Inflammatory macrophage (primary cell): ENCODE measurements at regions not wholly inside any gene's neighbourhood (a gene's known extent, or its start where the extent isn't known, plus 50 kb on each side); places are given as distances from the start of the nearest gene placed in this dataset.

Experiments used
- DNase-seq, 2 donors: peaks; one replicate each; pipeline ENCODE4 v3.0.0-alpha.2; 2020 to 2022

GRCh38 chr14:37901978-37902377 lies 305.7 kb upstream of the SSTR1 start:
- no peak for DNase-seq

GRCh38 chr14:37903343-37904191 lies 304.1 kb upstream of the SSTR1 start:
- peak; percentile 2 to 9 for DNase-seq

DNA sequence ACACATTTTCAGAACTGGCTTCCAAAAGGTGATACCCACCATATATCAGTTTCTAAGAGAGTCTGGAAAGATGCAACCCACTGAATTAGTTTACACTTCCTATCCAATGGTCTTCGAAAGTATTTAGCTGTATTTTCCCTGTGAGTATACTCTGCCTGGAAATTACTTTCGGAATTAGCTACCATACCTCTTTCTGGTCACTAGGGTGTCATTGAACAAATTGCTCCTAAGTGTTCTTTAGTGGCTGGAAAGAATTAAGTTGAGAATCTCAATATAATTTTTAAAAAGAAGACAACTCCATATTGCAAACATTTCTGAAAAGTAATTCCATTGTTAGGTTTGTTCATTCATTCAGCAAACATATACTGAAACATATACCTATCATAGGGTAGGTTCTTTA lies 283.1 kb upstream of the SSTR1 start:
- DNase-seq = no peak

GRCh38 chr14:37932008-37932407 lies 275.7 kb upstream of the SSTR1 start:
- no peak for DNase-seq

DNA sequence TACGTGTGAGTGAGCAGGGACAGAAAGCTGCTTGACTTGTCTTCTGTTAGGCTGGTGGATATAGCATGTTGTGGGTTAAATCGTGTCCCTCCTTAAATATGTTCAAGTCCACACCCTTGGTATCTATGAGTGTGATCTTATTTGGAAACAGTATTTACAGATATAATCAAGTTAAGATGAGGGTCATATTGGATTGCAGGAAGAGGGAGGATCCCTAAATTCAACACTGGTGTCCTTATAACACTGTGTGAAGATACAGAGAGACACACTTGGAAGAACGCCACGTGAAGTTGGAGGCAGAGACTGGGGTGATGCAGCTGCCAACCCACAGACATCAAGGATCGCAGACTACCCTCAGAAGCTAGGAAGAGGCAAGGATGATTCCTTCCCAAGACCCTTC lies 275.2 kb upstream of the SSTR1 start:
- no peak for DNase-seq

- DNase-seq = no peak
Observed at GRCh38 chr14:37936971-37937370, 270.7 kb upstream of the SSTR1 start.

DNA sequence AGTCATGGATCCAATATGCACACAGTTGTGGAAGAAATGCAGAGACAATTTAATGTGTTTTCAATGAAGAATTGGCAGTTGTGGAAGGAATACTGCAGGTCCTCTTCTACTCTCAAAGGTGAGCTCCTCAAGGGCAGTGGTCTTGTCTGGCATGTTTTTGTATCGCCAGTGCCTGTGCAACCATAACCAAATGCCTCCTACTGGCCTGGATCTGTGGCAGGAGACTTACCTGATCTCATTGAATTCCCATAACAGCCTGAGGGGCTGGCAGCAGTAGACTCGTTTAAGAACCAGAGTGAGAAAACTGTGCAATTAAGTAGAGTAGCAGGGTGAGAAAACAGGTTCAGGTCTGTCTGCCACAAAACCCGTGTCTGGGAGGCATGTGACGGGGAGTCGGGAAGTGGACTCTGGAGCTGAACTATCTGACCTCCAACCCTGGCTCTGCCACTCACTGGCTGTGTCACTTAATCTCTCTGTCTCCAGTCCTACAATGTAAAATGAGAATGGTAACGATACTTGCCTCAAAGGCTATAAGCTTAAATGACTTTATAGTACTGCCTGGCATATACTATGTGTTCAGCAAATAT lies 268.2 kb upstream of the SSTR1 start:
- no peak for DNase-seq

- DNase-seq = no peak
Observed at GRCh38 chr14:37945959-37946358, 261.7 kb upstream of the SSTR1 start.

GRCh38 chr14:37946819-37947218 lies 260.9 kb upstream of the SSTR1 start:
- DNase-seq = no peak

GRCh38 chr14:37948266-37948665 lies 259.4 kb upstream of the SSTR1 start:
- no peak for DNase-seq

DNA sequence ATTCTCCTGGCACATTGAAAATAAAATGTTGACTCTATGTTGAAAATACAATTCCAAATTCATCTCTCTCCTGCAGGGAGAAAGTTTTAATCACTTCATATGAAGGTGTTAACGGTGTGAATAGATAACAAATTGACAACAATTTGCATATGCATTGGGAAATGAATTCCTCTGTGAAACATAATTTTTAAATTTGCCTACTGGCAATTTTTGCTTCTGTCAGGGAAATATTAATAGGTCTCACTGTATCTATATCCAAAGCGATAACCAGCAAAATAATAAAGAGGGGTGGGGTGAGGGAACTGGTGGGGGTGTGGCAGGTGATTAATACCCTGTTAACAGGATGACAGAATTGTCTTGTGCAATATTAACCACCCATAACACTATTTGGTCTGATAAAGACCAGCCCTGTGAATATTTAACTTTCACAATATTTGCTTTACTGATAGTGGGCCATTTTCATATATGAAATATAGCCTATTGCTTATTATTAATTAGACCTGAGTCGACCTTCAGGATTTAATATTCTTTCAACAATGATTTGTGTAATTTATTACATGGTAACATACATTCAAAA lies 239.0 kb upstream of the SSTR1 start:
- DNase-seq = no peak

GRCh38 chr14:37969511-37969979 lies 238.2 kb upstream of the SSTR1 start:
- no peak for DNase-seq

DNA sequence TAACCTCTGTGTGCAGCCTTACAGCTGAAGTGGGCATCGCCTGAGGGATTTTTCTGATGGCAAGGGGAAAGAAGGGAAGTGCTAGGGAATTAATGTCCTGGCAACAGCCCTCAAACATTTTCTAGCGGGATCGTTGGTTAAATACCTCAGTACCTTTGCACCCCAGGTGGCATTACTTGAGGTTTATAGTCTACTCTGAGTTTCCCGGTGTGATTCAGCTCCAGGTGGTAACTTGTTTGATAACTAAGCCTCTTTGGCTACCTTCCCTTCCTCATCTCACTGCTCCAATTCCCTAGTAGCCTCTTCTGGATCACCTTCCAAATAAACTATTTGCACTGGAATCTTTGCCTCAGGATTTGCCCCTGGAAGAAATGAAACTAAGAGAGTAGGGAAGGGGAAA lies 237.0 kb upstream of the SSTR1 start:
- DNase-seq = no peak

- DNase-seq = no peak
Observed at GRCh38 chr14:37972941-37973887, 234.5 kb upstream of the SSTR1 start.

DNA sequence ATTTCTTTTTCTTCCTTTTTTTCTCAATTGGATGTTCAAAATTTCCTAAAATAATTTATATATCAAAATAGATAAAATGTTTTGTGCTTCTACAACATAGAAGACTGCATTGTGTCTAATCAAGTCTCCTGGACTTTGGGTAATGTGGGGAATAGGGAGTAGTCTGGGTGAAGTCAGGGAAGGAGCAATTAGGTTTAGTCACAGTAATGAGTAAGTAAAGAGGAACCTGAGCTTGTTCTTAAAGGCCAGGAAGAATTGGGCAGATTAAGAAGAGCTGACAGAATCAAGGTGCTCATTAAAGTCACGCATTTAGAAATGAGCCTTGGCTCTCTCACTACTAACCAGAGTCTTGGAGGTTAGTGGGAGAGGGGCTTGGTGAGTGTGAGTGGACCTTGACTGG lies 233.3 kb upstream of the SSTR1 start:
- no peak for DNase-seq

DNA sequence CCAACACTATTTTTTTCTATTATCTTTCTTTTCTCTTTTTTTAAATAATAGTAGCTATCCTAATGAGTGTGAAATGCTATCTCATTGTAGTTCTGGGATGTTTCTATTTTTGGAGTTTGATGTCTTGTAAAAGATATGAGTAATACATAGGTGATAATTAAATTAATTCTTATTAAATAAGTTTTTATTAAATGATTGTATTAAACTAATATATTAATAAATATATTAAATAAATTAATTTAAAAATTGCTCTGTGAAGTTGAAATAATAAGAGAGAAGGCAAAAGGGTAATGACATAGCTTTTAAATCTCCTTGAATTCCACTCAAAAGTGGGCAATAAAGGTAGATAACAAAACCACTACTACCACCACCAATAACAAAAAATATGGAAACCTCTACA lies 230.2 kb upstream of the SSTR1 start:
- DNase-seq = no peak

DNA sequence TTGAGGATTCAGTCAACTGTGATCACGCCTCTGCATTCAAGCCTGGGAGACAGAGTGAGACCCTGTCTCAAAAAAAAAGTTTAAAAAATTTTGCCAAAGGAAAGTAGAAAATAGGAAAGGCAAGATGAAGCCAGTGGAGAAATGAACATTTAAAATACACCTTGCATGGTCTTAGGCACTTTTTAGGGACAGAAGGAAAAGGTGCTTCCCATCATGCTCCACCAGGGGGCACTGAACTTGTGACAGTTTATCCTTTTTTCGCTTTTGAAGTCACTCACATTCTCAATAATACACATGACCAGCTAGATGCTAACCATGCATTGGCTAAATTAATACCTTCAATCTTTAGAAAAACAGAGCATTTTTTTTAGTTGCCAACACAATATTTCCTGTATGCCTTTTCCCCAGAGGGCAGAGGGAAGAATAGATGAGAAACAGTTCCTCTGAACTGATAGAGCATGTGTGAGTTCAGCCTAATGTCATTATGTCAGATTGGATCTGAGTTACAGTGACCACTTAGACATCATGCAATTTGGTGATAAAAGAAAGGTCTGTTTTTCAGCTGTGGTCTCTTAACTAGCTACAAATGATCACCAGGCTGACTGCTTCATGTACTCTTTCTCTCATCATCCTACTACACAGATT lies 221.8 kb upstream of the SSTR1 start:
- DNase-seq = peak; percentile 17 to 34

DNA sequence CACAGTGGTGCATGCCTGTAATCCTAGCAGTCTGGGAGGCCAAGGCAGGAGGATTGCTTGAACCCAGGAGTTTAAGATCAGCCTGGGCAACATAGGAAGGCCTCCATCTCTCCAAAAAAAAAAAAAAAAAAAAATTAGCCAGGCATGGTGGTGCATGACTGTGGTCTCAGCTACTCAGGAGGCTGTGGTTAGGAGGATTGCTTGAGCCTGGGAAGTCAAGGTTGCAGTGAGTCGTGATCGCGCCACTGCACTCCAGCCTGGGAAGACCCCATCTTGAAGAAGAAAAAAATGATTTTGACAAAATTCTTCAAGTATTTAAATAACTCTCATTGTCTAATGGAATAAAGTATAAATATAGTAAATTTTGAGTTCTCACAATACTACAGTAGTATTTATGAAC lies 219.2 kb upstream of the SSTR1 start:
- no peak for DNase-seq

GRCh38 chr14:37991027-37991426 lies 216.7 kb upstream of the SSTR1 start:
- no peak for DNase-seq

GRCh38 chr14:37992499-37992898 lies 215.2 kb upstream of the SSTR1 start:
- no peak for DNase-seq

- DNase-seq = no peak
Observed at GRCh38 chr14:37994846-37995372, 212.8 kb upstream of the SSTR1 start.

DNA sequence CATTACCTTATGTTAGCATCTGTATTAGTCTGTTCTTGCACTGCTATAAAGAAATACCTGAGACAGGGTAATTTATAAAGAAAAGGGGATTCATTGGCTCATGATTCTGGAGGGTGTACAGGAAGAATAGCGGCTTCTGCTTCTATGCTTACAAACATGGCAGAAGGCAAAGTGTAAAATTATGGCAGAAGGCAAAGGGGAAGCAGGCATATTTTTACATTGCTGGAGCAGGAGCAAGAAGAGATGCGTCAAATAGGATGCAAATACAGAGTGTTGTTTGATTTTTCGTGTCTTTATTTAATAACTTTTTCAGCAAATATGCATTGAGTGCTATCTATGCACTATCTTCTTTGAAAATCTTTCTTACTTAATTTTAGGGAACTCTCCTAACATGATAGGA lies 210.7 kb upstream of the SSTR1 start:
- DNase-seq = no peak
